Calu3 (cell line): ENCODE measurements at regions not wholly inside any gene's neighbourhood (a gene's known extent, or its start where the extent isn't known, plus 50 kb on each side); places are given as distances from the start of the nearest gene placed in this dataset.

Experiments used
- BruUV-seq: library from RNA; stranded (reverse); fragments of 400-500 nt; replicated peaks from 2 replicates; lab custom pipeline; 2021; lab: Mats Ljungman, UMichigan
- CTCF ChIA-PET: fragments of 300-600 bp; sonication (Branson Sonifier 250); formaldehyde crosslinking; loops from one replicate; lab custom pipeline; 2022; ENCODE audit warnings: antibody characterized with exemption; lab: Charles Lee
- DNase-seq: peaks from one replicate; pipeline ENCODE4 v3.0.0; 2022
- H3K27ac Mint-ChIP-seq: one replicate; pipeline ENCODE4 v1.8.0; 2022; ENCODE audit warnings: mixed read lengths; ENCODE audit not compliant: unreplicated experiment
- H3K27me3 Mint-ChIP-seq: one replicate; pipeline ENCODE4 v1.8.0; 2022; ENCODE audit warnings: mixed read lengths; ENCODE audit not compliant: unreplicated experiment
- H3K36me3 Mint-ChIP-seq: one replicate; pipeline ENCODE4 v1.8.0; 2022; ENCODE audit warnings: mild to moderate bottlenecking, moderate library complexity, mixed read lengths; ENCODE audit not compliant: insufficient read depth, unreplicated experiment
- H3K4me1 Mint-ChIP-seq: one replicate; pipeline ENCODE4 v1.8.0; 2022; ENCODE audit warnings: mild to moderate bottlenecking, low read depth, mixed read lengths; ENCODE audit not compliant: unreplicated experiment
- H3K4me3 Mint-ChIP-seq: one replicate; pipeline ENCODE4 v1.8.0; 2022; ENCODE audit warnings: mild to moderate bottlenecking, low read depth, moderate library complexity, mixed read lengths; ENCODE audit not compliant: unreplicated experiment
- H3K9me3 Mint-ChIP-seq: one replicate; pipeline ENCODE4 v1.8.0; 2022; ENCODE audit warnings: low read depth, mixed read lengths; ENCODE audit not compliant: unreplicated experiment
- CTCF ChIP-seq: fragments of 200-600 bp; IDR thresholded peaks from one replicate; pipeline ENCODE4 v1.8.0; 2022; ENCODE audit warnings: antibody characterized with exemption; ENCODE audit not compliant: unreplicated experiment
- intact Hi-C: fragments of 100-400 bp; cut with micrococcal nuclease; formaldehyde crosslinking; loops from one replicate; pipeline ENCODE4 v1.10.0; 2022; ENCODE audit not compliant: unreplicated experiment

GRCh38 chr17:14004927-14005620 lies 64.2 kb upstream of the COX10 start:
- no peak overlapping the region for H3K27ac Mint-ChIP-seq
- H3K36me3 Mint-ChIP-seq, result no peaks in the 10 kb centered on the region
- H3K4me3 Mint-ChIP-seq, result no peak overlapping the region
- BruUV-seq, result no TSS peak
- intact Hi-C loops, result no loop called here
- TF ChIP-seq CTCF, result no peak
- H3K27me3 Mint-ChIP-seq, result no peaks in the 10 kb centered on the region
- CTCF ChIA-PET, result no interaction called here
- H3K9me3 Mint-ChIP-seq, result peaks cover 3% of the 10 kb centered on the region
- no peaks in the 10 kb centered on the region for H3K4me1 Mint-ChIP-seq
- DNase-seq, result no peak

- no peak for TF ChIP-seq CTCF
- Mint-ChIP-seq H3K27ac (no peak overlapping the region), H3K4me3 (no peak overlapping the region), H3K27me3 (no peaks in the 10 kb centered on the region), H3K36me3 (no peaks in the 10 kb centered on the region), H3K9me3 (no peaks in the 10 kb centered on the region), H3K4me1 (no peaks in the 10 kb centered on the region)
- BruUV-seq, result no TSS peak
- intact Hi-C loops, result no loop called here
- CTCF ChIA-PET, result no interaction called here
- no peak for DNase-seq
Observed at GRCh38 chr17:14006249-14006942, 62.9 kb upstream of the COX10 start.

GRCh38 chr17:14007951-14008350 lies 61.4 kb upstream of the COX10 start:
- H3K4me1 Mint-ChIP-seq, result no peaks in the 10 kb centered on the region
- no TSS peak for BruUV-seq
- H3K4me3 Mint-ChIP-seq, result no peak overlapping the region
- no peak for DNase-seq
- intact Hi-C loops, result no loop called here
- no peaks in the 10 kb centered on the region for H3K36me3 Mint-ChIP-seq
- no peak overlapping the region for H3K27ac Mint-ChIP-seq
- TF ChIP-seq CTCF, result no peak
- no peaks in the 10 kb centered on the region for H3K27me3 Mint-ChIP-seq
- H3K9me3 Mint-ChIP-seq, result no peaks in the 10 kb centered on the region
- CTCF ChIA-PET, result no interaction called here

- Mint-ChIP-seq H3K27ac (no peak overlapping the region), H3K27me3 (no peaks in the 10 kb centered on the region), H3K36me3 (no peaks in the 10 kb centered on the region), H3K4me1 (no peaks in the 10 kb centered on the region), H3K4me3 (no peak overlapping the region), H3K9me3 (no peaks in the 10 kb centered on the region)
- DNase-seq, result no peak
- TF ChIP-seq CTCF, result no peak
- CTCF ChIA-PET, result no interaction called here
- no TSS peak for BruUV-seq
- intact Hi-C loops, result no loop called here
Observed at GRCh38 chr17:14011036-14011692, 58.1 kb upstream of the COX10 start.
